Peyer's patch (tissue), 4 donors: ENCODE measurements at regions not wholly inside any gene's neighbourhood (a gene's known extent, or its start where the extent isn't known, plus 50 kb on each side); places are given as distances from the start of the nearest gene placed in this dataset.

Experiments used
- DNase-seq, 3 donors: peaks; one replicate each; pipeline ENCODE4 v3.0.0-alpha.2; 2017 to 2019
- H3K27ac ChIP-seq, 4 donors: fragments of 200-600 bp; sonication (generic); one replicate each; pipeline ENCODE4 v1.5.1; 2016 to 2019
- H3K27me3 ChIP-seq, 2 donors: fragments of 200-600 bp; sonication (generic); one replicate each; pipeline ENCODE4 v1.5.1; 2019
- H3K36me3 ChIP-seq, 3 donors: fragments of 200-600 bp; sonication (generic); one replicate each; pipeline ENCODE4 v1.5.1; 2016 to 2019
- H3K4me1 ChIP-seq, 4 donors: fragments of 200-600 bp; sonication (generic); one replicate each; pipeline ENCODE4 v1.5.1; 2016 to 2019
- H3K4me3 ChIP-seq, 4 donors: fragments of 200-600 bp; sonication (generic); 1 replicate in 3 of 4; 2 replicates in 1 of 4; pipeline ENCODE4 v1.5.1; 2016 to 2019; ENCODE audit warnings: mild to moderate bottlenecking in 1 of 4
- H3K9me3 ChIP-seq, 4 donors: fragments of 200-600 bp; sonication (generic); one replicate each; pipeline ENCODE4 v1.5.1; 2016 to 2019; ENCODE audit warnings: mild to moderate bottlenecking in 1 of 4
- POLR2A ChIP-seq, 2 donors: fragments of 450-650 bp; IDR thresholded peaks; one replicate each; pipeline ENCODE4 v1.5.1; 2017; ENCODE audit warnings: antibody characterized with exemption in 2 of 2, mild to moderate bottlenecking in 2 of 2, moderate library complexity in 2 of 2
- TF ChIP-seq, protein P1 (sequence below), 6 experiments: fragments of 450-650 bp in 4 of 6; fragments of 200-600 bp in 2 of 6; sonication (generic) in 1 of 6; IDR thresholded peaks; one replicate each; pipeline ENCODE4 v1.5.1; 2017 to 2019; ENCODE audit warnings: antibody characterized with exemption in 6 of 6, mild to moderate bottlenecking in 3 of 6, moderate library complexity in 1 of 6

DNA sequence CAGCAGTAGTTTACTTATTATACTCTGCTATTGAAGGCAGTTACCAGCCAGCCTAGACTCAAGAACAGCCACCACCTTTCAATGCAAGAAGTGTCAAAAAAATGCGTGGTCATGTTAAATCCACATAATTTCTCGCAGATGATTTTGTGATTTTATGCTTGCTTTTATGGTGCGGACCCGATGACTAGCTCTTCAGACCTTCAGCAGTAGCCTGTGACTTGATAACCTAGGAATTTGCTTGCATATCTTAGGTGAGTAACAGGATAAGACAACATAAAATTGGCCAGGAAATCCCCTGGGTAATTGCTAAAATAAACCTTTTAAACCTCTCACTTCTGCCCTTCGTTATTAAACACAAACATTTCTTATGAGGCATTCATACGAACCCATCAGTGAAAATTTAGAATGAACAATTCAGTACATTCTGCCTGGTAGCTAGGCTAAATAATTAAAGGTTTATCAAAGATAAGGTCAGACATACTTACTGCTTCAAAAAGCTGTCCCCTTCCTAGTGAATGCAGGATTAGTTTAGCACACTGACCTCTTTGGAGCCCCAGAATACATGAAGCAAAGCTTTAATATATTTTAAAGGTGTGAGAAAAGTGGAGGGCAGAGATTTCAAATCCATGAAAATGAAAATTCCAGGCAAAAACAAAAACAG lies 798.8 kb downstream of the OTOL1 start:
- Histone ChIP-seq H3K4me3 (no peak overlapping the region), H3K4me1 (no peaks in the 10 kb centered on the region), H3K27ac (no peak overlapping the region), H3K27me3 (no peaks in the 10 kb centered on the region), H3K9me3 (peaks cover 0 to 4% (median 0%) of the 10 kb centered on the region in 4 donors), H3K36me3 (no peaks in the 10 kb centered on the region)
- DNase-seq: no peak
- TF ChIP-seq, protein P1, sequence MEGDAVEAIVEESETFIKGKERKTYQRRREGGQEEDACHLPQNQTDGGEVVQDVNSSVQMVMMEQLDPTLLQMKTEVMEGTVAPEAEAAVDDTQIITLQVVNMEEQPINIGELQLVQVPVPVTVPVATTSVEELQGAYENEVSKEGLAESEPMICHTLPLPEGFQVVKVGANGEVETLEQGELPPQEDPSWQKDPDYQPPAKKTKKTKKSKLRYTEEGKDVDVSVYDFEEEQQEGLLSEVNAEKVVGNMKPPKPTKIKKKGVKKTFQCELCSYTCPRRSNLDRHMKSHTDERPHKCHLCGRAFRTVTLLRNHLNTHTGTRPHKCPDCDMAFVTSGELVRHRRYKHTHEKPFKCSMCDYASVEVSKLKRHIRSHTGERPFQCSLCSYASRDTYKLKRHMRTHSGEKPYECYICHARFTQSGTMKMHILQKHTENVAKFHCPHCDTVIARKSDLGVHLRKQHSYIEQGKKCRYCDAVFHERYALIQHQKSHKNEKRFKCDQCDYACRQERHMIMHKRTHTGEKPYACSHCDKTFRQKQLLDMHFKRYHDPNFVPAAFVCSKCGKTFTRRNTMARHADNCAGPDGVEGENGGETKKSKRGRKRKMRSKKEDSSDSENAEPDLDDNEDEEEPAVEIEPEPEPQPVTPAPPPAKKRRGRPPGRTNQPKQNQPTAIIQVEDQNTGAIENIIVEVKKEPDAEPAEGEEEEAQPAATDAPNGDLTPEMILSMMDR (IDR thresholded peaks at IDR 0.05): no peak
- no peak for TF ChIP-seq POLR2A (IDR thresholded peaks at IDR 0.05)

DNA sequence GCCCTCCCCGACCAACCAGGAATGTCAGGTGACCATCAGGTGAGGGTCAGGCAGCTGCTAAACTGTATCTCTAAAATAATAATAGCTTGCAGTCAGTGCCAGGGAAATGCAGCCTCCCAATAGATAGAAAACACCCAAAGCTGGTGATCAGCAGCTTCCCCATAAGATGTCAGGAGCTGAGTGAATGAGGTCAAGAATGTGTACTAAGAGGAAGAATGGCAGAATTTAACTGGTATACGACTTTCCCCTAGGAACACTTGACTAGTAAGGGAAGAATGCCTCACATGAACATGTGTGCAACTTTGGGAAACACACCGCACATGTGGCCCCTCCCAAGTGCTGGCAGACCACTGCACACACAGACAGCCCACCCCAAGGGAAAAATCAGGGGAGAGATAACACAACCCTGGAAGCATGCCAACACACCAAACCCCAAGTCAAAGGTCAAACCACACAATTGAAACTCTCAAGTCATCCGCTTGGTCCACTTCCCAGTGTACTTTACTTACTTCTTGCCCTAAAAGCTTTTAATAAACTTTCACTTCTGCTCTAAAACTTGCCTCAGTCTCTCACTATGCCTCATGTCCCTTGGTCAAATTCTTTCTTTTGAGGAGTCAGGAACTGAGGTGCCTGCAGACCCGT lies 806.5 kb downstream of the OTOL1 start:
- Histone ChIP-seq H3K9me3 (no peaks in the 10 kb centered on the region), H3K4me3 (no peak overlapping the region), H3K4me1 (no peaks in the 10 kb centered on the region), H3K36me3 (no peaks in the 10 kb centered on the region), H3K27ac (no peak overlapping the region), H3K27me3 (no peaks in the 10 kb centered on the region)
- TF ChIP-seq, protein P1 (IDR thresholded peaks at IDR 0.05): no peak
- TF ChIP-seq POLR2A (IDR thresholded peaks at IDR 0.05): no peak
- DNase-seq: no peak

DNA sequence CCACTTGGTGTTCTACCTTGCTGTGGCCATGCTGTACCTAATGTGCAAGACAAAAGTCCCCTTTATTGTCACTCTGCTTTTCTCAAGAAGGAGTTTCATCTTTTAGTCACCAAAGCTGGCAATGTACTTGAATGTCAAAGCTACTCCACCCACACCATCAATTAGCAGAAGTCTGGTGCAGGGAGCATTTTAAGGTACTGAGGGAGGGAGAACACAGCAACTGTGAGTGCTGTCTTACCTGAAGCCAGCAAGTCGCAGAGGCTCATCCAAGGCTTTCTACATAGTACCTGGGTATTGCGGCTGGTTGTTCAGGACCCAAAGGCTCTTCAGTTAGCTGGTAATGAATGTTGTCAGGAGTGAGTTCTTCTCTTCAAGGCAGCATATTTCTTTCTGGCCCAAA lies 820.4 kb downstream of the OTOL1 start:
- H3K36me3 ChIP-seq: no peaks in the 10 kb centered on the region
- H3K27ac ChIP-seq: no peak overlapping the region
- H3K9me3 ChIP-seq: no peaks in the 10 kb centered on the region
- H3K4me3 ChIP-seq: no peak overlapping the region
- no peaks in the 10 kb centered on the region for H3K27me3 ChIP-seq
- DNase-seq: no peak
- no peaks in the 10 kb centered on the region for H3K4me1 ChIP-seq
- TF ChIP-seq, protein P1 (IDR thresholded peaks at IDR 0.05): no peak
- TF ChIP-seq POLR2A (IDR thresholded peaks at IDR 0.05): no peak

DNA sequence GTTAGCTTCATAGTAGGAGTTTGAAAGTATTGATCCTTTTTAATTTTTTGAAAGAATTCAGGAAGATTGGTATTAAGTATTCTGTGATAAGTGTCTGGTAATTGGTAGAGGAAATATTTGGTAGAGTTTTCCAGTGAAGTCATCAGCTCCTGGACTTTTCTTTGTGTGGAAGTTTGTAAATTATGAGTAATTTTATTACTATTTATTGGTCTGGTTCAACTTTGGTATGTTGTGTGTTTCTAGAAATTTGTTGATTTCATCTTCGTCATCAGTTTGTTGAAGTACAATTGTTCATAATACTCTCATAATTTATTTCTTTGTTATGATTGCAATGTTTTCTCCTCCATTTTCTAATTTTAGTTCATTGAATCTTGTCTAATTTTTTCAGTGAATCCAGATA lies 832.0 kb downstream of the OTOL1 start:
- Histone ChIP-seq H3K27me3 (no peaks in the 10 kb centered on the region), H3K9me3 (peaks cover 0 to 3% (median 0%) of the 10 kb centered on the region in 4 donors), H3K4me1 (no peaks in the 10 kb centered on the region), H3K27ac (no peak overlapping the region), H3K36me3 (no peaks in the 10 kb centered on the region), H3K4me3 (no peak overlapping the region)
- no peak for TF ChIP-seq POLR2A (IDR thresholded peaks at IDR 0.05)
- TF ChIP-seq, protein P1 (IDR thresholded peaks at IDR 0.05): no peak
- DNase-seq: no peak

DNA sequence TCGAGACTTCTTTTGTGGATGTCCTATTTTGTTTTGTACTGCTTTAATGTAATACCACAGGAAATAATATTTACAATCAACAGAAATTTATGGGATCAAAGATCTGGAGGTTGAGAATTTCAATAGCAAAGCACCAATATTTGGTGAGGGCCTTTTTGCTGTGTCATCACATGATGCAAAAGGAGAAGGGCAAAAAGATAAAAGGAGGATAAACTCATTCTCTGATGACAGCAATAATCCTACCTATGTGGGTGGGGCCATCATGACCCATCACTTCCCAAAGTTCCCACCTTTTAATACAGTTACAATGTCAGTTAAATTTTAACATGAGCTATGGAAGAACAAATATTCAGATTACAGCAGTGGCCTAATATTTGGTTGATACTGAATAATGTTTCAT lies 832.9 kb downstream of the OTOL1 start:
- Histone ChIP-seq H3K36me3 (no peaks in the 10 kb centered on the region), H3K4me3 (no peak overlapping the region), H3K27me3 (no peaks in the 10 kb centered on the region), H3K27ac (no peak overlapping the region), H3K9me3 (peaks cover 0 to 3% (median 0%) of the 10 kb centered on the region in 4 donors), H3K4me1 (no peaks in the 10 kb centered on the region)
- no peak for DNase-seq
- TF ChIP-seq POLR2A (IDR thresholded peaks at IDR 0.05): no peak
- TF ChIP-seq, protein P1 (IDR thresholded peaks at IDR 0.05): no peak
